GM21390 (cell line): ENCODE measurements at regions not wholly inside any gene's neighbourhood (a gene's known extent, or its start where the extent isn't known, plus 50 kb on each side); places are given as distances from the start of the nearest gene placed in this dataset.

Experiments
- ATAC-seq: cut with Tn5 transposase; IDR thresholded peaks from one replicate; pipeline ENCODE4 v1.9.1; 2021; ENCODE audit not compliant: unreplicated experiment

DNA sequence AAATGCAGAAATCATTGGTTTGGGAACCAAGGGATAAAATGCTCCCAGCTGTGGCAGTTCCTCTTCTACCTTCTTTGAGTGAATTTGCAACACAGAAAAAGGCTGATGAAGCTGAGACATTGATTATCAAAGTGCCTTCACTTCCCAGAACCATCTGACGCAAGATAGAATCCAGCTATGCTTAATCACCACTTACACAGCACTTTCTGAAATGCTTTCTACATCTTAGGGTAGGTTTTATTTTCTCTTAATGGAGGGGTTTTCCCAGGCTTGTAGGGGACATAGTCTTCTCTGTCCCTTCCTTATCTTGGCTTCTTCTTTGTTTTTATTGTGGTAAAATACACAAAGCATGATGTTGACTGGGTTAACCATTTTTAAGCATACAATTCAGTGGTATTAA lies 332.6 kb upstream of the ZNF32 start:
- no peak for ATAC-seq

DNA sequence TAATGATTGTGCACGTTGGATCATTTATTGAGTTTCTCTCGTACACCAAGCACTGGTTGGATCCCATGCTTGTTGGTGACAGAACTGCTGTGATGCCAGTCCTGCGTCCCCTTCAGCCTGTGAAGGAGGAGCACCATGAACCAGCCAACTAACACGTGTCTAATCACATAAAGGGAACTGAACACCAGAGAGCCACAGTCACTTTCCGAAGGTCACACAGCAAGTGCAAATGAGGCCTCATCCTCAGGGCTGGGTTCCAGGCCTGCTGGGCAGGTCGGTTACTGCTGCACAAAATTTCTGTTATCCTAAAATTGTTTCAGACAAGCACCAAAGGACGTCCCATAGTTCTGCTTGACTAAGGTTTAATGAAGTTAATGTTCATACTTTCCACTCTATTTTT lies 332.0 kb upstream of the ZNF32 start:
- ATAC-seq: no peak

DNA sequence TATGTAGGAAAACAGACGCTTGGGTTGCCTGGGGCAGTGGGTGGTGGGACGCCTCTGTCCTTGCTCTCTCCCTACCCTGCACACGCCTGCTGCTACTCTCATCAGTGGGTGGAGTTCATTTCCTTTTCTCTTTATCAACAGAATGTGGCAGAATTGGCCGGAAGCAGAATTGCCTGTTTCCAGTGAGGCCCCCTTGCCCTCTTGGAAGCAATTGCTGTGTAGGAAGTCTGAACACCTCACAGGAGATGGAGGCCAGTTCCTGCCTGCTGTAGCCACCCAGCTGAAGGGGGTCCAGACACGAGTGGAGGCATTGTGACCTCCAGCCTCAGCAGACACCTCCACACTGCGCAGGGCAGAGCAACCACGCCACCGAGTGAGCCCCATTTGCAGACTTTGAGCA lies 331.6 kb upstream of the ZNF32 start:
- ATAC-seq: no peak

DNA sequence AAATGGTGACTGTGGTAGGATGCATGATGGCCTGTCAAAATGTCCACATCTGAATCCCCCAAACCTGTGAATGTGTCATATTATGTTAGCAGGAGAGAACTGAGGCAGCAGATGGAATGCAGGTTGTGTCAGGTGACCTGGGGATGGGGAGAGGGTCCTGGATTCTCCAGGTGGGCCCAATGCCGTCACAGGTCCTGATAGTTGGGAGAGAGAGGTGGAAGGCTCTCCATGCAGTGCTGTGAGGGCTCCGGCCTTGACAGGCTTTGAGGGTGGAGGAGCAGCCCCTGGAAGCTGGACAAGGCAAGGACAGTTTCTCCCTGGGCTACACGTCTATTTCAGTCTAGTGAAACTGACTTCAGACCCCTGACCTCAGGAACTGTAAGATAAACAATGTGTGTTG lies 330.9 kb upstream of the ZNF32 start:
- no peak for ATAC-seq

DNA sequence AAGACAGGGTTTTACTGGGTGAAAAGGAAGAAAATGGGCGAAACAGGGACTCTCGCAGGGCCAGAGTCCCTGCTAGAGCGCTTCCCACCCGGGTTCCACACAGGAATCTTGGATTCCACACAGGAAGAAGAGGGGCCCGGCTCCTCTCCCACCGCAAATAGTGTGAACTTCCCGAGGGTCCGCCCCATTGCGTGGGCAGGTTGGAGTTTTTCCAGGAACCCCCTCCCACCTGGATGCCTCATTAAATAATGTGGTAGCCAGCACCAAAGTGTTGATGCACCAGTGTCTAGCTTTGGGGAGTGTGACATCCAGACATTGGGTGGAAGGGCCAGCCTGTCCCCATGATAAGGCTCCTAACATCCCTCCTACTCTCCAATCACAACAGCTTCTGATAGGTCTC lies 330.3 kb upstream of the ZNF32 start:
- ATAC-seq: no peak

DNA sequence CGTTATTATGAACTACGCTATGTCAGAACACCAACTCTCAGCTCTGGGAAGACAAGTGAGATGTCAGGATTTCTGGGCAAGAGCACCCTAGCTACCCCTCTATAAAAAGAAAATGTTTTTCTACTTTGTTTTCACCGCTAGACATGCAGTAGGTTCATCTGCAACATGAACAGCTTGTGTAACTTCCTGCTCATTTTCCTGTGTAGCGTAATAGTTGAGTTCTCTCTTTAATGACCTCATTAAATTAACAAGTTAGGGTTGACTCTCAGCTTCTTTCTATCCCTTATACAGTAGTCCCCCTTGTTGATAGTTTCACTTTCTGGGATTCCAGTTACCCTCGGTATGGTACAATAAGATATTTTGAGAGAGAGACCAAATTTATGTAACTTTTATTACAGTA lies 329.4 kb upstream of the ZNF32 start:
- no peak for ATAC-seq

DNA sequence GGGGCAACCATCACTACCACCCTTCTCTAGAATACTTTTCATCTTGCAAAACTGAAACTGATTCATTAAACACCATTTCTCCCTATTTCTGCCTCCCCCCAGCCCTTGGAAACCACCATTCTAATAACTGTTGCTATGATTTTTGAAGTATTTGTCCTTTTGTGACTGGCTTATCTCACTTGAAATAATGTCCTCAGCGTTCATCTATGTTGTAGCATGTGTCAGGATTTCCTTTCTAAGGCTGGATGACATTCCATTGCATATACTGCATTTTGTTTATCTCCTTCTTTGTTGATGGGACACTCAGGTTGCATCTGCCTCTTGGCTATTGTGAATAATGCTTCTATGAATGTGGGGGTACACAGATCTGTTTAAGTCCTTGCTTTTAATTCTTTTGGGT lies 327.6 kb upstream of the ZNF32 start:
- no peak for ATAC-seq

DNA sequence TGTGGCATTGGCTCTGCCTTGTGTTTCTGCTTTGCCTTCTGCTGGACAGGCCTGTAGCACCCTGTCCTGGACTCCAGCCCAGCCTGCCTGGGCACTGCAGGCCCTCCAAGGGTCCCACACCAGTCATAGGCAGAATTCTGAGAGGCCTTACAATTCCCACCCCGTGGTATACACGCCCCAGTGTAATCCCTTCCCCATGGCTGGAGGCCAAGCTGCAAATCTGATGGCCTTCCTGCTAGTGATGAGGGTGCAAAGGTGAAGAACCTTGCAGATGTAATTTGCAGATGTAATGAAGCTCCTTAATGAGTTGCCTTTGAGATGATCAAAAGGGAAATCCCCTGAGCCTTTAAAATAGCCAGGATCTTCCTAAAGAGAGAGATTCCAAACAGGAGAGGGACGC lies 325.1 kb upstream of the ZNF32 start:
- no peak for ATAC-seq

DNA sequence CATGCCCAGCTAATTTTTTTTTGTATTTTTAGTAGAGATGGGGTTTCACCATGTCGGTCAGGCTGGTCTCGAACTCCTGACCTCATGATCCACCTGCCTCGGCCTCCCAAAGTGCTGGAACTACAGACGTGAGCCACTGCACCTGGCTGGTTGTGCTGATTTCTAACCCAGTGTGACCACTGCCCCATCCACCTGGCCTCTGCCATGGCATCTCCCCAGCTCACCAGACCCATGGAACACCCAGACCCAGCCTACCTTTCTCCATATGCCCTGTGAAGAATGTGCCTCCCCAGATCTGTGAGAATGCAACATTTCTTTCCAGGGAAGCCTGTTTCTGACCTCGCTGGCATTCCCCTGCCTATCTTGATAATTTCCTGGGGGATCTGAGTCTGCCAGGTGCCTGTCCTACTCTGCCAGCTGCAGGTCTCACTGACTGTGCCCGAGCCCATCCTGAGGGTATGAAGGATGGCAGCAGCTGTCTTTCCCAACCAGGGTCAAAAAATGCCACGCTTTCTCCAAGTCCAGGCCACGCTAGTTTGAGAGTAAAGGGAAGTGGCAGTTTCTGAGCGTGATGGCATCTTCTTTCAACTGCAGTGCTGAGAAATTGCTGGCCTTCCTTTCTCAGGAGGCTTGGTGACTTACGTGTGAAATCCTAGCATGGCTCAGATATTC lies 324.4 kb upstream of the ZNF32 start:
- no peak for ATAC-seq

DNA sequence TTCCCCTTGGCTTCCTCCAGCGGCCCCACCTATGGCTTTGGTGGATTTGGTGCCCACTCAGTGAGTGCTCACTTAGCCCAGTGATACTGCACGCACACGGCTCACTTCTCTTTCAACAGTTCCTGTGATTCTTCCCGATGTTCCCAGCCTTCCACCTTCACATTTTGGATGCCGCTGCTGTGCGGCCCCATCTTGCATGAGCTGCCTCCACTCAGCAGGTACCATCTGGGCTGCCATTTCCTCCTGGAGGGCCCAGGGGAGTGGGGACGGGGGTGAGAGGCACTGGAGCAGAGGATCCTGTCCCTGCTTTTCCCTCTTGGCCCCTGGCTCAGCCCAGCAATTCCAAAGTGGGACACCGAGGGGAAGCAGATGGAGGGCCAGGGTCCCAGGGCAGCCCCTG lies 323.3 kb upstream of the ZNF32 start:
- ATAC-seq: no peak

DNA sequence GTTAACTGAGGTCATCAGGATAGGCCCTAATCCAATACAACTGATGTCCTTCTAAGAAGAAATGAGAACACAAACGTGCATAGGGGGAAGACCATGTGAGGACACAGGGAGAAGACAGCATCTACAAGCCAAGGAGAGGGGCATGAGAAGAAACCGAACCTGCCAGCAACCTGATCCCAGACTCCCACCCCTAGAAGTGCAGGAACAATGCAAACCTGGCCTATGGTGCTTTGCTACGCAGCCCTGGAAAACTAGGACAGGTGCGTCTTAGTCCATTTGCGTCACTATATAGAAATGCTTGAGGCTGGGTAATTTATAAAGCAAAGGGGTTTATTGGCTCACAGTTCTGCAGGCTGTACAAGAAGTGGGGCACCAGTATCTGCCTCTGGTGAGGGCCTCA lies 322.6 kb upstream of the ZNF32 start:
- ATAC-seq: no peak

DNA sequence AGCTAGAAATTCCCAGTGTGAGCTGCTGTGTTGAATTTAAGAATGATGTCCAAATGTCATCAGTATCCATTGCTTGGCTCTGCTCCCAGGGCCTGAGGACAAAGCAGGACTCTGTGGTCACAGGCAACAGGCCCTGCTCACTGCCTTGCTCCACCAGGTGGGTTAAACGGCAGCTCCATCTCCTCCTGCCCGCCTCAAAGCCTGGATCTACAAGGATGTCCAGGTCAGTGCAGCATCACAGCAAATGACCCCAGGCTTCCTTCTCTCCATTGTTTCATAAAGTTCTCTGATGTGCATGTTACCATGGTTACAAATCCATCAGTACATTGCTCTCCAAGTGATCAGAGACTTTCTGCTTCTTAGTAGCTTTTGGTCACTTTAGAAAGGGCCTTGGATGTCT lies 322.0 kb upstream of the ZNF32 start:
- no peak for ATAC-seq

DNA sequence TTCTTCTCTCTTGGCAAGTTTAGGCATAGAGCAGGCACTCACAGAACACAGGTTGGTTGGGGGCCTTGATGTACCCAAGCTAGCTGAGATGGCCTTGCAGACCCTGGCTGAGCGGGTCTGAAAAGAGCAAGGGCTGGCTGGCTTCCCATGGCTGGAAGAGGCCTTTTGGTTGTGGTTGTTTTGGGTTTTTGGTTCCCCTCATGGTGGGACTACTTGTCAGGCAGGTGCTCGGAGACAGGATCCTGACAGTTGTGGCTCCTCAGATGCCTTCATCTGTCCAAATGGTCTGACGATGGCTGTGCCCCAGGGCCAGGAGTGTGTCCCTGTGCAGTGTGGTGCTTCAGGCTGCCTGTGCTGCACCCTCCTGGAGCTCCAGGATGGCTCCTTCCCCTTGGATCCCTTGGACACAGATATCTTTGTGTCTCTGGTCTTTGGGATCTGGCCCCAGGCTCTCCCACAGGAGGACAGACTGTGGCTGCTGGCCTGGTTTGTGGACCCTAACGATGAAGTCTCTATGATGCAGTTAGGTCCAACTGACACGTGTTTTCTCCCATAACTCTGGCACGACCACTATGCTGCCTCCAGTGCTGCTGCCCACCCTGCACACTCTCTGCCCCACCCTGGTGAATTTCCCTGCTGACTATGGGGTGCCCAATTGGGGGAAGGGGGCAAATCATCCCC lies 321.5 kb upstream of the ZNF32 start:
- no peak for ATAC-seq

DNA sequence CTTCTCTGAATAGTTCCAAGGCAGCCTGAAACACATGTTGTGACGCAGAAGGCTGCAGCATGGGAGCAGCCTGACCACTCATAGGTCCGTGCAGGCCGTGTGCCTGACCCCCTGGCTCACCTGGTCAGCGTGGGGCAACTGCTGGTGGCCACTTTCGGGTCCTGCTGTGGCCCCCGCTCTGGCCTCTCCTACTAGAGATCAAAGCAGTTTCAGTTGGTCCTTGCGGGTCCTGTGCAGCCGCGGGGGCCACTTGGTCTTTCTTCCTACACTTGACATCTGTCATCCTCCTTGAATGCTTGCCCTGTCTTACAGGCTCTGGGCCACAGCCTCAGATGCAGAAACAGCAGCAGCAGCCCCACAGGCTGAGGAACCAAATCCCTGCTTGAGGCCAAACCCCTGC lies 320.8 kb upstream of the ZNF32 start:
- no peak for ATAC-seq

DNA sequence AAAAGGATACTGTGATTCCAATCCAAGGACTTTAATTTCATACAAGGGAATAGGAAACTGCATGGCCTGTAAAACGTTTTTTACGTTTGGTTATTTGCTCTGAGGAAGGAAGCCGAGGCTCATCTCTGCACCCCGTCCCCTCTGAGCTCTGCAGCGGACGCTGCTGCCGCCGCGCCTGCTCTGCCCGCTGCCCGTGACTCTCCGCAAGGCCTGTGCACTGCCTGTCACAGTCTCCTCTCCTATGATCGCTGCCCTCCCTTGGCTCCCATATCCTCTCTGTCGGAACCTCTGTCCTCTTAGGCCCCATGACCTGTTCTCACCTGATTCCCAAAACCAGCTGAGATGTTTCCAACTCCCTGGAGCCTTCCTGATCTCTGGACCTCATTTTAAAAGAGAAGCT lies 320.3 kb upstream of the ZNF32 start:
- ATAC-seq: no peak

DNA sequence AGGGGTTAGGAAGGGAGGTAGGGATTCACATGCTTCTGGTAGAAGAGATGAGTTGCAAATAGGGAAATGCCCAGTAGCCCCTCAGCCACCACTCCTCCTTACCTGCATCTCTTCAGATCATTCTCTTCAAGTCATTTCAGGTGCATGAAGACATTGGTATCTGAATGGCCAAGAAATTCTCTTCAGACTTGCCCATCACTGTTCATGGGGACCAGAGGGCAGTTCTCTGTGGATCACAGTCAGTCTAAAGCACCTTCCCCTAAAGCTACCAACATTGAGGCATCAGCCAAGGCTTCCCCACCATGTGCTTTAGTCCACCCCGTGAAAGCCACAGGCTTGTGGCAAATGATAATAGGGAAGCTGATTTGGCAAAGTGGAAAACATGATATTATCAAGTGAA lies 319.4 kb upstream of the ZNF32 start:
- ATAC-seq: no peak

DNA sequence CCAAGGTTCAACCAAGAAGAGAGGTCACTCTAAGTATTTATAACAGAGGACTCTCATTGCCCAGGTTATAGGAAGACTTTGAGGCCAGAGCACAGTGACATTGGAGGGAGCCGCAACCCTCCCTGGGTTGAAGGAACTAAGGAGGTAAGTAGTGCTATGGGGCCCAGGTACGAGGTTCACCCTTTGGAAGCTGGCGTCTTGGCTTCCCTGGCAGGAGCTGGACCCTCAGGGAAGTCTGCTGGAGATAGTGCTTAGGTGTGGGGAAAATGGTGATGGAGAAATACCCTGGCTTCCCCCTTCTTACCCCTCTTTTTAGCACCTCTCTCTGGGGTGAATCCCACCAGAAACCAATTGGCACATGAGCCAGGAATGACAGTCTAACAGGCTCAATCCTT lies 317.9 kb upstream of the ZNF32 start:
- ATAC-seq: no peak

DNA sequence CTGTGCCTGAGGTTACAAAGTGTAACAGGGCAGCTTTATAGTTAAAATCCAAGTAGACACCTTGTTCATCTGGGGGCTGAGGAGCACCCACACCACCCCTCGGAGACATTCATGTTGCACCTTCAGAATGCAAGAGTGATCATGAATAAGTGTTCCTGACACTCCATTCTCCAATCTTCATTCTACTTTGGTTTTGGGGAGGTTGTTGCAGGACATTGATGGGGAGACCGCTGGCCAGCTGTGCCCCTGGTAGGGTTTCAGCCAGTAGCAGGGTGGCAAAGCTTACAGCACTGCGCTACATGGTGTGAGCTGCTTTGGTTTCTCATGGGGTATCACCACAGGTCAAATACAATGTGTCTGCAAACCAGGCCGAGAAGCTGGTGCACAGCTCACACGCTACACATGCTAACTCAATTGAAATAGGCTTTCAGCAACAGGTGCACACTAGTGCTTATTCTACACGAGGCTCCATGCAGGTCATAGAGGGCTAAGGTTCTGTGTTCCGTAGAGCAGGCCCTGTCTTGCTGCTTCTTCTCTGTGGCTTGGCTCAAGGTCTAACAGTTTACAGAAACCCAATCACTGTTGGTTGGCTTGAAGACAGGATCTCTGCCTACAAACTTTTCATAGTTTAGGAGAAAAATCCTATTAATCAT lies 317.4 kb upstream of the ZNF32 start:
- ATAC-seq: peak; percentile 3

DNA sequence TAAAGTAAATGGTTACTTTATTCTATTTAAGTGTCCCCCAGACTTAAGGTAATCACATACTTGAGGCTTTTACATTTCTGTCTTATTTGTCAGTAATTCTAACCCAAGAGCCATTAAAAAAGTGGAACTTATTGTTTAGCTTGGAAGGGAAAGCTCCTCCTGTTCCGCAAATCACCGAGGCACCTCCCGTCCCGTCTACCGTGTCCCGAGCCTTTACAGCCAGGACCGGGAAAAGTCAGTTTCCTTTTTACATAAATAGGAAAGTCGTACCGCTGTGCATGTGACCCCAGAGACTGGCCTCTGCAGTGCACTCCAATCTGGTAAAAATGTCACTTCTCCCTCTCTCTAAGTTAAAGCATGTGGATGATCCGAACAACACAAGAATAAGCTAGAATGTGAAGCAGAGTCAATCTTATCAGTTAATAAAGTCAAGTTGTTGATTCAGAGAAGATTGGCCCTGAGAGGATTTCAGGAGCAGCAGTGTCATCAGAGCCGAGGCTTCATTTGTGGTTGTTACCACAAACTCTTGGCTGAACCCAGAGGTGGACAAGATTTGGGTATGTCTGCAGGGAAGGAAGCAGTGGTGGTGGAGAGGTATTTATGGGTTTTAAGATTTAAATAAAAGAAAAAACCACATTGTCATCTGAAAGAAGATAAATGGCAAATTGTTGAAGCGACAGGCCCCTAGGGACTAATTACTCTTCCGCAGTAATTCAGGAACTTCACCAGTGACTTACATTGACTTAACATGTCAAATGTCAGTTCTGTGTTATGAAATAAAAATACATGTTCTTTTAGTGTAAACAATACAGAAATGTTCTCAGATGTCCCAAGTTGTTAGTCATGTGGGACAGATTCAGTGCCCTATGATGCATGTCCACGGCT lies 316.6 kb upstream of the ZNF32 start:
- ATAC-seq: peak; percentile 49

DNA sequence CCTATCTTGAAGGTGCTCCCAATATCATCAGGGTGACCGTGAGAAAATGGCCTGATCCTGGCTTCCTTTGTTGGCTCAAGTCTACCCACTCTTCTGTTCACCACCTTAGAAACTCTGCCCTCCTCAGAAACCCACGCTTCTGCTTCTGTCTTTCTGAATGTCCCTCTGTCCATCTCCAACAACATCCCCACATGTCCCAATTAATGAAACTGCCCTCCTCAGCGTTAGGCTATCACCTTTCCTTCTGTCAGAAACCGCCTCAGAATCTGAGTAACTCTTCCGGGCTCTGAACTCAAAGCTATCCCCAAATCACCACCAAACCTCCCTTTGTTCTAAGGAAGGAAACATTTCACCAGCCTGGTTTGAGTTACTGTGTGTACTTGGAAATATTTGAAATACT lies 315.8 kb upstream of the ZNF32 start:
- no peak for ATAC-seq

DNA sequence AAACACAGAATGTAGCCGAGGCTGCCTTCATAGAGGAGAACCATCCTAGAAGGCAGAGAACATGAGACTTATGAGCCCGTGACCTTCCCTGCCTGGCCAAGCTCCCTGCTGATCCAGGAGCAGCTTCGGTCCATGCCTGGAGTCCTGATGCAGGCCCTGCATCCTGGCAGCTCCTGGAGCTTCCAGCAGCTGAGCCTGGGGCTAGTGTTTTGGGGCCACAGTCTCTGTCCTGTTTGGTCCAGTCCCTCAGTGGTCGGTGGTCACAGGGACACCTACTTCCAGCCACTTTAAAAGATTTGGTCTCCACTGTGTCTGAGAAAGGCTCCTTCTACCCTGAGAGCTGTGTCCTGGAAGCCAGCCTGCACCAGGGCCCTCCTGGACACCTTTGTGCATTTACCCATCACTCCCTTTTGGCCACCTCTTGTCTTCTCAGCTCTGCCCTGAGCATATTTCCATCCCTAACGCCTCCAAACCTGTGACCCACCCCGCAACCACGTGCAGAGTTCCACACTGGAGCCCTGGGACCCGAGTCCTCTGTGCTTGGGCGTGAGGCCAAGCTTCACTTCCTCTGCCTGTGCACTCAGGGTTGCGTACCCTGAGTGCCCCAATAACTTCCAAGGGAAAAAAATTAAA lies 315.2 kb upstream of the ZNF32 start:
- ATAC-seq: no peak
